ENCODE measurements at regions not wholly inside any gene's neighbourhood (a gene's known extent, or its start where the extent isn't known, plus 50 kb on each side); places are given as distances from the start of the nearest gene placed in this dataset.
"Not testable (repeated sequence)": the region's sequence is repeated elsewhere in the genome, so short reads cannot be mapped to it uniquely, and the experiment has no call there.

- in situ Hi-C loops (cut with HindIII; ENCODE audit: low sequenced_read_pairs); DNase-seq (ENCODE audit: low spot score): not testable (repeated sequence)
Measured at GRCh38 chr4:81324594-81324993, 109.6 kb upstream of the PRKG2 start.

GRCh38 chr4:81319657-81320056 lies 104.6 kb upstream of the PRKG2 start:
- in situ Hi-C loops (cut with HindIII; ENCODE audit: low sequenced_read_pairs): no loop called here
- no peak for DNase-seq (ENCODE audit: low spot score)

- no peak for DNase-seq (ENCODE audit: low spot score)
- in situ Hi-C loops (cut with HindIII; ENCODE audit: low sequenced_read_pairs): no loop called here
Measured at GRCh38 chr4:81314897-81315470, 100.0 kb upstream of the PRKG2 start.

- no peak for DNase-seq (ENCODE audit: low spot score)
- in situ Hi-C loops (cut with HindIII; ENCODE audit: low sequenced_read_pairs): no loop called here
Measured at GRCh38 chr4:81314196-81314896, 99.3 kb upstream of the PRKG2 start.

GRCh38 chr4:81307991-81308390 lies 93.0 kb upstream of the PRKG2 start:
- in situ Hi-C loops (cut with HindIII; ENCODE audit: low sequenced_read_pairs): no loop called here
- DNase-seq (ENCODE audit: low spot score): no peak

GRCh38 chr4:81304871-81305270 lies 89.8 kb upstream of the PRKG2 start:
- no peak for DNase-seq (ENCODE audit: low spot score)
- in situ Hi-C loops (cut with HindIII; ENCODE audit: low sequenced_read_pairs): no loop called here

GRCh38 chr4:81300352-81300751 lies 85.3 kb upstream of the PRKG2 start:
- DNase-seq (ENCODE audit: low spot score); in situ Hi-C loops (cut with HindIII; ENCODE audit: low sequenced_read_pairs): not testable (repeated sequence)

GRCh38 chr4:81290813-81291212 lies 75.8 kb upstream of the PRKG2 start:
- DNase-seq (ENCODE audit: low spot score): no peak
- in situ Hi-C loops (cut with HindIII; ENCODE audit: low sequenced_read_pairs): no loop called here

- in situ Hi-C loops (cut with HindIII; ENCODE audit: low sequenced_read_pairs): no loop called here
- no peak for DNase-seq (ENCODE audit: low spot score)
Measured at GRCh38 chr4:81287101-81287500, 72.1 kb upstream of the PRKG2 start.

- no peak for DNase-seq (ENCODE audit: low spot score)
- in situ Hi-C loops (cut with HindIII; ENCODE audit: low sequenced_read_pairs): no loop called here
Measured at GRCh38 chr4:81282131-81282530, 67.1 kb upstream of the PRKG2 start.

GRCh38 chr4:81274460-81274859 lies 59.4 kb upstream of the PRKG2 start:
- in situ Hi-C loops (cut with HindIII; ENCODE audit: low sequenced_read_pairs): no loop called here
- no peak for DNase-seq (ENCODE audit: low spot score)

- no peak for DNase-seq (ENCODE audit: low spot score)
- in situ Hi-C loops (cut with HindIII; ENCODE audit: low sequenced_read_pairs): no loop called here
Measured at GRCh38 chr4:81272671-81273070, 57.6 kb upstream of the PRKG2 start.

Data from G401 (cell line).